K562 (cell line): ENCODE measurements at regions not wholly inside any gene's neighbourhood (a gene's known extent, or its start where the extent isn't known, plus 50 kb on each side); places are given as distances from the start of the nearest gene placed in this dataset.

Experiments used
- ATAC-seq: fragments of 200-7000 bp; cut with Tn5 transposase; 3 replicates; pipeline ENCODE4 v1.9.1; 2020; ENCODE audit warnings: moderate library complexity
- BruUV-seq: library from RNA; stranded (reverse); fragments of 400-500 nt; replicated peaks from 2 replicates; lab custom pipeline; 2021; lab: Mats Ljungman, UMichigan
- CTCF ChIA-PET: fragments of 300-600 bp; formaldehyde crosslinking; extraction: SDS; loops from one replicate; lab custom pipeline; 2021; ENCODE audit warnings: low intra/inter-chr PET ratio; lab: Yijun Ruan, JAX
- POLR2A ChIA-PET: fragments of 300-600, 350-650 bp; sonication (Branson Sonifier 250); formaldehyde crosslinking; extraction: SDS; loops from one replicate; lab custom pipeline; 2021; ENCODE audit warnings: antibody characterized with exemption, inconsistent platforms; lab: Yijun Ruan, JAX
- DNase-seq, 4 experiments: peaks; one replicate each; pipeline versions ENCODE4 v3.0.0 to v3.0.0-alpha.2; 2011 to 2018; ENCODE audit warnings: low spot score in 3 of 4, mixed read lengths in 3 of 4; ENCODE audit errors: extremely low read depth in 1 of 4
- FAIRE-seq: peaks from 2 replicates; lab custom pipeline; 2011; peaks lifted over from hg19 to GRCh38; lab: Jason Lieb, UNC
- H2AFZ ChIP-seq: 2 replicates; pipeline ENCODE4 v1.6.0; 2011; ENCODE audit warnings: low read depth, low read length, control low read depth, inconsistent platforms
- H3K27ac ChIP-seq: fragments of 200-600 bp; 3 replicates; pipeline ENCODE4 v1.8.0; 2011; ENCODE audit warnings: low read depth, mild to moderate bottlenecking, control low read depth, inconsistent platforms, low read length, moderate library complexity, mixed read lengths; ENCODE audit errors: extremely low read depth
- H3K27me3 ChIP-seq, 2 experiments: fragments of 300-600 bp in 1 of 2; 2 replicates in 1 of 2; 3 replicates in 1 of 2; pipeline versions ENCODE4 v1.6.0 to v1.8.0; 2011; ENCODE audit warnings: inconsistent platforms in 2 of 2, low read length in 2 of 2, mild to moderate bottlenecking in 1 of 2, mixed read lengths in 1 of 2, moderate library complexity in 1 of 2; ENCODE audit not compliant: control insufficient read depth in 2 of 2, insufficient read depth in 2 of 2
- H3K36me3 ChIP-seq: fragments of 300-600 bp; 3 replicates; pipeline ENCODE4 v1.8.0; 2011; ENCODE audit warnings: mild to moderate bottlenecking, low read length, inconsistent platforms; ENCODE audit not compliant: control insufficient read depth, insufficient read depth
- H3K4me1 ChIP-seq, 2 experiments: fragments of 200-600 bp in 1 of 2; replicated peaks in 1 of 2; 2 replicates in 1 of 2; 3 replicates in 1 of 2; pipeline versions ENCODE4 v1.5.1 to v1.8.0; 2011; ENCODE audit warnings: inconsistent platforms in 2 of 2, low read length in 2 of 2, mild to moderate bottlenecking in 1 of 2, mixed read lengths in 1 of 2, moderate library complexity in 1 of 2; ENCODE audit not compliant: control insufficient read depth in 2 of 2, insufficient read depth in 2 of 2
- H3K4me2 ChIP-seq: 2 replicates; pipeline ENCODE4 v1.6.1; 2011; ENCODE audit warnings: low read length, control low read depth, inconsistent platforms, mixed read lengths; ENCODE audit not compliant: insufficient read depth
- H3K4me3 ChIP-seq: fragments of 200-600 bp; sonication (generic), shearing (Covaris generic); 2 replicates; pipeline ENCODE4 v1.5.1; 2016; ENCODE audit warnings: control low read depth, inconsistent platforms
- H3K79me2 ChIP-seq: fragments of 200-600 bp; 3 replicates; pipeline ENCODE4 v1.8.0; 2011; ENCODE audit warnings: low read length, inconsistent platforms; ENCODE audit not compliant: control insufficient read depth, insufficient read depth
- H3K9ac ChIP-seq, 2 experiments: 2 replicates each; pipeline versions ENCODE4 v1.6.0 to v1.6.1; 2011; ENCODE audit warnings: low read depth in 2 of 2, low read length in 2 of 2, control low read depth in 1 of 2, inconsistent platforms in 1 of 2, mild to moderate bottlenecking in 1 of 2, mixed read lengths in 1 of 2; ENCODE audit not compliant: insufficient read depth in 1 of 2
- H3K9me1 ChIP-seq: one replicate; pipeline ENCODE4 v1.6.0; 2011; ENCODE audit warnings: inconsistent platforms, mild to moderate bottlenecking, low read length, moderate library complexity; ENCODE audit not compliant: control insufficient read depth, insufficient read depth
- H3K9me3 ChIP-seq: replicated peaks from 2 replicates; pipeline ENCODE4 v1.5.1; 2011; ENCODE audit warnings: low read depth, low read length, inconsistent platforms; ENCODE audit not compliant: control insufficient read depth, insufficient read depth
- H4K20me1 ChIP-seq: replicated peaks from 2 replicates; pipeline ENCODE4 v1.6.1; 2011; ENCODE audit warnings: low read length, inconsistent platforms, mixed read lengths; ENCODE audit not compliant: control insufficient read depth, insufficient read depth
- HMGN3 ChIP-seq: IDR thresholded peaks from 2 replicates; pipeline ENCODE4 v1.6.1; 2011; ENCODE audit warnings: borderline replicate concordance, low read depth, mild to moderate bottlenecking, mixed read lengths, low read length; ENCODE audit not compliant: insufficient read length; ENCODE audit errors: extremely low read depth
- MLLT1 ChIP-seq, 2 experiments: fragments of 450-650 bp; IDR thresholded peaks; 2 replicates each; pipeline ENCODE4 v1.6.1; 2016
- NR0B1 ChIP-seq: fragments of 450-650 bp; IDR thresholded peaks from one replicate; pipeline ENCODE4 v1.6.1; 2018; ENCODE audit warnings: mild to moderate bottlenecking, moderate library complexity; ENCODE audit not compliant: partially characterized antibody
- OTX1 ChIP-seq: fragments of 450-650 bp; formaldehyde crosslinking; IDR thresholded peaks from 2 replicates; pipeline ENCODE4 v1.4.0; 2022; ENCODE audit warnings: mild to moderate bottlenecking
- WGBS: fragments of 100-300 bp; shearing (Covaris generic); methylation state at CpG from one replicate; pipeline ENCODE4 v1.1.6; 2016; ENCODE audit warnings: low coverage, mixed read lengths; ENCODE audit not compliant: insufficient coverage; ENCODE audit errors: missing lambda C conversion rate; 5-methylcytosine and 5-hydroxymethylcytosine counted together
- in situ Hi-C: fragments of 300-500 bp; cut with MboI; formaldehyde crosslinking; loops from 4 replicates; pipeline ENCODE4 v1.15.0; 2018; ENCODE audit warnings: inconsistent platforms, mixed read lengths
- intact Hi-C: fragments of 100-400 bp; cut with micrococcal nuclease; formaldehyde crosslinking; loops from 2 replicates; pipeline ENCODE4 v1.14.2; 2022

DNA sequence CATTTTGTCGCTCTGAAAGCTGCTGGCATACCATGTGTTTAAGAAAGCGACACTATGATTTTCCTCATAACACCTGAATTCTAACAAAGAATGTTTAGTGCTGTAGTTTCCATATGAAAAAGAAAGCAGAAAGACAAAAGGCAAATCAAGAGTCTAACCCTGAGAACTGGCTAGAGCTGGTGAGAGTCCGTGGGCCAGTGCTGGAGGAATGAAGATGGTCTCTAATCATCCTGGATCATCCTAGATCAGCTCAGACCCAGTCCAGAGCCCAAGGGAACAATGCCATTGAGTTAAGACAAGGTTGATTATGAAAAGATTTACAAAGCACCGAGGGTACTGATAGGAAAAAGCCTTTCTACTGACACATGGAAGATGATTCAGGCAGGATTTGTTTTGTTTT lies 73.0 kb upstream of the MYLIP start (continued):
- no peak for TF ChIP-seq NR0B1

DNA sequence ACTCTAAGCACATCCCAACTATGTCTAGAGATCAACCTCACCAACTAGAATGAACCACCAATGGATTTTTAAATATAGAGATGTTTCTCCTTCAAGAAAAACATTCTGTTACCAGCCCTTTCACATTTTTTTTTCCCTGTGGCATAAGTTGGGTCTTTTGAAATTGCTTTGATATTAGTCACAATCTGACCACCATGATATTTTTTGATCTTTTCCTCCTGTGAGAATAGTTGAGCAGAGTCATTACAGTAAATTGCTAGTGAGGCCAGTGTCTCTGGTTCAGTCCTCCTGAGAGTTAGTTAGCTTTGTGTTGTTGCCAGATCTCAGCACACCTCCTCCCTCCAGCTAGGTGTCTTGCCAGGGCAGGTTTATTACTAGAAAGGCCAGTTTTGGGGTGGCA lies 79.7 kb upstream of the MYLIP start:
- in situ Hi-C loops = no loop called here

DNA sequence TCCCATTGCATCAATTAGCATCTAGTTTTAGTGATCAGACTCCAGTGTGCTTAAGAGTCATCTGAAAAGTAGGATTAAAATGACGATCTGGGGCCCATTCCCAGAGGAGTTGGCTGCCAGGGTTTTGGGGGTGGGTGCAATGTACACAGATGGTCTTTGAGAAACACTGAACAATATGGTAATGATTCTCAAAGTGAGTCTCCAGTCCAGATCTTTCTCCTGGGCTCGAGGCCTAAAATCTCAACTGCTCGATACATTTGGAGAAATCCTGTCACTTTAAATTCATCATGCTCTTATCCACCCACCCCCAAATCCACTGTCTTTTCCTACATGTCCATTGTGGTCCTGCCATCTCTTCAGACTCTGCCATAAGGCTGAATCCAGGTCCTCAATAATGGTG lies 80.7 kb upstream of the MYLIP start:
- H3K9me3 ChIP-seq = no peaks in the 10 kb centered on the region
- H2AFZ ChIP-seq = peak overlapping the region; percentile 66
- no peaks in the 10 kb centered on the region for H3K79me2 ChIP-seq
- FAIRE-seq = no peak
- CTCF ChIA-PET = no interaction called here
- H3K4me3 ChIP-seq = no peak overlapping the region
- H3K36me3 ChIP-seq = no peaks in the 10 kb centered on the region
- no peak overlapping the region for H3K9ac ChIP-seq
- no peak for DNase-seq
- H3K27ac ChIP-seq = no peak overlapping the region
- in situ Hi-C loops = no loop called here
- H3K4me2 ChIP-seq = 0 out of 2 replicates have a peak overlapping the region, but pooled peaks have one; percentile 6
- TF ChIP-seq MLLT1 (IDR thresholded peaks at IDR 0.05) (0 out of 4 replicates have a peak, but pooled peaks of 1 of the 2 experiments have one; percentile 31), OTX1 (CRISPR knock-in tag) (no peak)
- peaks cover 9 to 46% of the 10 kb centered on the region in 2 experiments for H3K4me1 ChIP-seq
- ATAC-seq = no peak
- POLR2A ChIA-PET = interaction anchor here (0.6 to 1.7 kb wide), 2 partner anchors 11 to 275 kb away, joined by 3 to 6 read pairs; no protein-coding TSS in a partner anchor
- 67% methylated on average over 3 of the region's 3 CpGs for WGBS
- intact Hi-C loops = no loop called here
- no TSS peak for BruUV-seq
- H3K27me3 ChIP-seq = no peaks in the 10 kb centered on the region
- H4K20me1 ChIP-seq = no peaks in the 10 kb centered on the region
- no peaks in the 10 kb centered on the region for H3K9me1 ChIP-seq

More for the DNA sequence above, 79.7 kb upstream of the MYLIP start:
- FAIRE-seq (no peak), DNase-seq (no peak), ATAC-seq (no peak)
- H3K4me1 ChIP-seq = peaks cover 3 to 36% of the 10 kb centered on the region in 2 experiments; a peak in 4 of 5 replicates
- peak overlapping the region; percentile 66 for H2AFZ ChIP-seq
- CTCF ChIA-PET = no interaction called here
- no peaks in the 10 kb centered on the region for H3K36me3 ChIP-seq
- no peaks in the 10 kb centered on the region for H4K20me1 ChIP-seq
- H3K9me1 ChIP-seq = no peaks in the 10 kb centered on the region
- H3K4me2 ChIP-seq = no peak overlapping the region
- H3K9ac ChIP-seq = no peak overlapping the region
- POLR2A ChIA-PET = interaction anchor here (0.6 to 1.7 kb wide), 3 partner anchors 10 to 274 kb away, joined by 3 to 6 read pairs (median 3); no protein-coding TSS in a partner anchor
- intact Hi-C loops = no loop called here
- H3K27ac ChIP-seq = no peak overlapping the region
- no peak overlapping the region for H3K4me3 ChIP-seq
- TF ChIP-seq HMGN3 = no peak
- no peaks in the 10 kb centered on the region for H3K27me3 ChIP-seq
- H3K9me3 ChIP-seq = no peaks in the 10 kb centered on the region
- no peaks in the 10 kb centered on the region for H3K79me2 ChIP-seq
- no TSS peak for BruUV-seq
